Activated CD4-positive, alpha-beta T cell treated with anti-CD3 and anti-CD28 coated beads, Interleukin-2, Interleukin-4, amounts not matched to agents 100 ng/mL and 50 ng/mL, durations not matched to agents 16 hours and 8 hours (primary cell): ENCODE measurements at regions not wholly inside any gene's neighbourhood (a gene's known extent, or its start where the extent isn't known, plus 50 kb on each side); places are given as distances from the start of the nearest gene placed in this dataset.

Source experiments
- DNase-seq: peaks from one replicate; pipeline ENCODE4 v3.0.0-alpha.2; 2020; ENCODE audit warnings: low spot score

DNA sequence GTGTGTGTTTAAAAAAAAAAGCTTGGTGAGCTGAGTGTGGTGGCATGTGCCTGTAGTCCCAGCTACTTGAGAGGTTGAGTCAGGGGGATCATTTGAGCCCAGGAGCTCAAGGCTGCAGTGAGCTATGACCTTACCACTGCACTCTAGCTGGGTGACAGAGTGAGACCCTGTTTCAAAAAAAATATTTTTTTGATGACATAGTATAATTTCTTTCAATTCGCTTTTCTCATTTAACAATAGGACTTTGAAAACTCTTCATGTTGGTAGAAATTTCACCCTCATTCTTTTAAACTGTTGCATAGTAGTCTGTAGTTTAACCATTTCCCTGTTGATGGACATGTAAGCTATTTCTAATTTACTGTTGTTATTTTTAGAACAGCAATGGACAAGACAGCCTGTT lies 55.7 kb upstream of the EXOC6 start:
- DNase-seq, result no peak
